HG02642 (cell line): ENCODE measurements at regions not wholly inside any gene's neighbourhood (a gene's known extent, or its start where the extent isn't known, plus 50 kb on each side); places are given as distances from the start of the nearest gene placed in this dataset.

Experiments
- ATAC-seq: cut with Tn5 transposase; IDR thresholded peaks from one replicate; pipeline ENCODE4 v1.9.1; 2021; ENCODE audit warnings: mild to moderate bottlenecking; ENCODE audit not compliant: unreplicated experiment, poor library complexity

DNA sequence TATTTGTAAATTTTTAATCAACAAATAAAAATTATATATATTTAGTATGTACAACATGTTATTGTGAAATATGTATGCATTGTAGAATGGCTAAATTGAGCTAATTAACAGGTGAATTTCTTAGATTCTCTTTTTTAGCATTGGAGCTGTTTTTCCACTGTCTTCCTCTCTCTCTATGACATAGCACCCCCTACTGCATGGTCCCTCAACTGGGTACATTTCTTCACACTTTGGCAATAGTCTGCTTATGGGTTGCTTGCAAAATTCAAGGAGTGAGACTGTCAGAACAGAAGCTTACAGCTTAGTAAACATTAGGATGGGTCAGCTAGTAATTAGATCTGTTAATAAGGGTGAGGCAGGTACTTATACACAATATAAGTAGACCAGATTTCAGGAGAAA, 658.5 kb upstream of the MGAT4C start:
- ATAC-seq, result no peak

DNA sequence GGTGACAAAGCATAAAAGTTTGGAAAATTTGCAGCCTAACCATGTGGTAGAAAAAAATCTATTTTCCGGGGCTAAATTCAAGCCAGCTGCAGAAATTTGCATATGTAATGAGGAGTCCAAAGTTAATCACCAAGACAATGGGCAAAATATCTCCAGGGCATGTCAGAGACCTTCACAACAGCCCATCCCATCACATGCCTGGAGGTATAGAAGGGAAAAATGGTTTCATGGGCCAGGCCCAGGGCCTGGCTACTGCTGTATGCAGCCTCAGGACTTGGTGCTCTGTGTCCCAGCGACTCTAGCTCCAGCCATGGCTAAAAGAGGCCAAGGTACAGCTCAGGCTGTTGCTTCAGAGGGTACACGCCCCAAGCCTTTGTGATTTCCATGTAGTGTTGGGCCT, 655.8 kb upstream of the MGAT4C start:
- no peak for ATAC-seq

DNA sequence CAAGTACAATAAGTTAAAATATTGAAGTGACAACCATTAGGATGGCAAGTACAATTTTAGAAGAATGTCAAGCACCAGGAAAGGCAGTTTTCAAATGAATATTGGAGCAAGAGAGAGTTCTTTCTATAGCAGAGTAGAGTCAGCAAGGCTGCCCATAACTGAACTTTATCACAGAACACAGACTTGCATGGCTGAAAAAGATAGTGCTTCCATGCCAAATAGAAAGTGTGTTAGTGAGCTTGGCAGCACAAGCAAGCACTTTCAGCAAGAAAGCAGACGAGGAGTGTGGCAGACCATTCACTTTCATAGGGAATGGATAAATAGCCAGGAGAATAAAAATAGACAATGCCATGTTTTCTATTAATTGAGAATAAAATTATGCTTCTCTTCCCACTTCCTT, 647.0 kb upstream of the MGAT4C start:
- no peak for ATAC-seq

DNA sequence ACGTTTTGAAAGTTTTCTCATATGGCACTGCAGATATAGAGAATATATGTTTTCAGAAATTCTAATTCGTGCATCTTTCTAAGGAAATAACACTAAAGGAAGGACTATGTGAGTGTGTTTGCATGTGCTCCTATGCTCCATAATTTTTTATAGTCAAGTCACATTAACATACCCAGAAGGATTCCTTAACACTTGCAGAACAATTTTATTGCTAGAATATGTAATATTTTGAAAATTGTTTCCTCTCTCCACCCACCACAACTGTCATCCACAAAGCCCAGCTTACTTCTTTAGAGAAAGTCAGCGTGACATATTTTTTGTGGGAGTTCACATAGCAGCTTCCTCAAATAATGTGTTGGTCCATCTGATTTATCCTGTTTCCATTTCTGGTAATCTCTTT, 604.6 kb upstream of the MGAT4C start:
- ATAC-seq, result no peak

DNA sequence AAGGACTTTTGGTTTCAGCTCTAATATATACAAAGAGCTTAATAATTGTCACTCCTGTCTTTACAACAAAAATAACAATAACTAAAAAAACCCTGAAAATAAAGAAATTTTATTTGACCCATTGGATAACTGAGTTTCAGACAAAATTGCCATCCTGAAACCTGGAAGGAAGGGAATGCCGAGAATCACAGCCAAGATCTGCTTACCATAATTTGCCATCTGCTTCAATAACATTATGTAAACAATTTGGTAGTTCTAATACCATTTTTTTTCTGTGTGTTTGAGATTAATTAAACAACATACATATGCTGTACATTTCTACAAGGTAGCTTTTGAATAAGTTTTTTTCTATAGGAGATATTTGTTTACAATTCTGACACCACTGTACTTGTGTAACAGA, 596.3 kb upstream of the MGAT4C start:
- no peak for ATAC-seq

DNA sequence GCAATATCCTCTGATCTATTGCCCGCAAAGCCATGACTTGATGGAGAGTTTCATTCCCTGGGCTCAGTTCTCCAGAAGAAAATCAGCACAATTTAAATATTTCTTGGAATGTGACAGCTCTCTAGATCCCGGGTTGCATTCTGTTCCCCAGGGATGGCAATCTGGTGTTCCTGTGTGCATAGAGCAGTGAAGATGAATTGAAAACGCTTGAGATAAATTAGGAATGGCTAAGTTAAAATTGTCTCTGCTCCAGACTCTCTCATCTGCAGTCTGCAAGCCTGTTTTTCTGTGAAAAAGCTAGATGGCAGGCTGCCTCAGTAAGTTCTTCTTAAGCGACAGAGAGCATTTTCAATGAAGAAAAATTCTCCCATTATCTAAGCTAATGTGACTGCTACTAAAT, 582.5 kb upstream of the MGAT4C start:
- no peak for ATAC-seq

DNA sequence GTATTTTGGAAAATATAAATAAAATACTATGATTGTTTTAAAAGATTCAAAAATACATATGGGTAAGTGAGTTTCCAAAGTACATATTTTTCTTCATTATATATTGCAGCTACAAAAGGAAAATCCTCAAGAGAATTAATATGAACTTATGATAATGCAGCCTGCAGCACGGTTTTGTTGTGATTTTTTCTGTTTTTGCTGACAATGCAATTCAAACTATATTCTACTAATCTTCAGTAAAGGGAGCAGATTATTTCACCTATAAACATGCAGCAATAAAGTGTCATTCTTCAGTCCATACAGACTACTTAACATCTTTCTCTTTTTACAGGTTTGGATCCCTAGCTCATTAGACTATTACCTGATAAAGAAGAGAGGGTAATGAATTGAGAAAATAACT, 582.1 kb upstream of the MGAT4C start:
- no peak for ATAC-seq

DNA sequence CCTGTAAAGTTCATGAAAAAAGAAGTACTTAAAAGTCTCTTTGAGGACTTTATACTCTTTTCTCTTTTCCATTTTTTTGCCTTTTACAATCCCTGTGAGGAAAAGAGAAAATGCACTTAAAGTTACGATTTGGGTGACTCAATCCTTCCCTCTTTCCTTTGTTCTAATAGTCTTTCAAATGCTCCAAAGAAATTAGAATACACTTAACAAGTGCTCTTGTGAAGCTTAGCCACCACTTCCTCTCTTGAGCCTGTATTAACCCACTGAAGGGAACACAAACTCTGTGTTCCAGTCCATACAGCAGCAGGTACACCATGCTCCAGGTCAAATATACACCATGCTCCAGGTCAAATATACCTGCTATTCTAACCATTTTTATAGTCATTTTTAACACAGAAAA, 581.1 kb upstream of the MGAT4C start:
- no peak for ATAC-seq

DNA sequence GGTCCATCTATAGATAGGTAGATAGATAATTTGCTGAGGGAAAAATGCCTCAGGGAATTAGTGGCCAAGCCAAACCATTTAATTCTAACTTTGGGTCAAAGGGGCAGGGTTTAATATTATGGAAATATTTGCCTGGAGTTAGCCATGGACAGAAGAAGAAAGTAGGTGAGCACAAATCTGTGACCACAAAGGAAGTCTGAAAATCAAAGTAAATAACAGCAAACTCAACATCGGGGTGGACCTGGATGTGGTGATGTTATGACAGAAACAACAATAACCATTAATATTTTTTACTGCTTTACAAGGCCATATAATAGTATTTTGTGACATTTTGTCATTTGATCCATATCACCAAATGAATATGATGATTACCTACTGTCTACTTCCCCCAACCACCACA, 578.0 kb upstream of the MGAT4C start:
- ATAC-seq, result no peak

DNA sequence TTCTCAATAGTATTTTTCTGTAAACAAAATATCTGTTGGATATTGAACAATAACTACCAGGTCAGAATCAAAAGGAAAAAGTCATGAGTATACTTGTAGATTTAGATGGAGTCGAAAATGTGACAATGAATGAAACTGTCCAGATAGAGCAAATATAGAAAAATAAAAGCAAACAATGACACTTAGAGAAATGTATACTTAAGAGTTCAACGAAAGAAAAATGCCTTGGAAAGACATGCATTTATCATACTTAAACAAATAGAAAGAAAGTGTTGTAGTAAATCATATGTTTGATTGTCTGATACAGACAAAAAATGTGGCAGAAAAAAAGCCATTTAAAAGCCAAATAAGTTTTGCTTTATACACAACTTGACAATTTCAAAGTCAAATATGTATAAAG, 571.2 kb upstream of the MGAT4C start:
- ATAC-seq, result no peak

DNA sequence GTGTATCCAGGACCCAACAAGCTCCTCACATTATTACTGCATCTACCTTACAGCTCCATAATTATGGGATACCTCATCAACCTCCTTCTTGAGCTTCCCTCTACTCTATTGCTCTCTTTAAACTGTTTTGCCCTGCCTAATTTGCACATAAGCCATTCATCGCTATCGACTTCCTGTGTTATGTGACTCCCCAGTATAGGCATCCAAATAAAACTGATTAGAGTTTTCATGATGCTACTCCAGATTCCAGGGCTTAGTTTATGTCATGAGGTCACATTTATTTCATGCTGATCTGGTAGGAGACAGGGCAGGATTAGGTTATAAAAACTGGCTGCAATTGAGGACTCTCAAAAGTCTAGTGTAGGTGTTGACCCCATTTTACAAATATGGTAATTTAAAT, 569.9 kb upstream of the MGAT4C start:
- no peak for ATAC-seq

DNA sequence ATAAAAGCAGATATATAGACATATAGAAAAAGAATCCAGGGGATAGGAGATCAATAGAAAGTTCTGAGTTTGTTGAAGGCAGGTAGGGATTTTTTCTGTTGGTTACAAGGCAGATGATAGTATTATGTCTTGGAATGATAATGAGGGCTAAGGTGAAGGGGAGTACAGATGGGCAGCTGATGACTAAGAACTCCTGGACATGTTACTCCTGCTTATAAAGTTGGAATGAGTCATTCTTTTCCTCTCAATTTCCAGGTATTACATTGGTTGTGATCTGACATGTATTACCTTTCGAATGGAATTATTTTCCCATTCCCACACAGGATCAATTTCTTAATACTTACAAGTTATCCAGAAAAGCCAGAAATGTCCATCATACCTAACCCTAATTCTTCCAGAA, 545.2 kb upstream of the MGAT4C start:
- ATAC-seq, result no peak

DNA sequence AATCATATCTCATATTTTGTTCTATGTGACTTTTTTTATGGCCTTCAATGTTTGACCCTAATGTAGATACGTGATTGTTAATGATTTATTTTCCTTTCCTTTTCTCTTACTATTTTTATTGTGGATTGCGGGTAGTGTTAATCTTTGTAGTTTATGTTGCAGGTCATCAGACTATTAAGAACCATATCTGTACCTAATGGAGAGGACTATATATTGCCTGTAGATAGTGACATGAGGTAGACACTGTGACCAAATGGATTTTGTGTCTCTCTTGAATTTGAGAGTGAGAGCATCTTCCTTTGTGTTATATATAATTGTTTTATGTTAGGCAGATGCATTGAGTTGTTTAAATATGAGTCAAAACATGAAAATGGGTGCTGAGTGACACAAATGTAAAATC, 543.4 kb upstream of the MGAT4C start:
- ATAC-seq, result no peak

DNA sequence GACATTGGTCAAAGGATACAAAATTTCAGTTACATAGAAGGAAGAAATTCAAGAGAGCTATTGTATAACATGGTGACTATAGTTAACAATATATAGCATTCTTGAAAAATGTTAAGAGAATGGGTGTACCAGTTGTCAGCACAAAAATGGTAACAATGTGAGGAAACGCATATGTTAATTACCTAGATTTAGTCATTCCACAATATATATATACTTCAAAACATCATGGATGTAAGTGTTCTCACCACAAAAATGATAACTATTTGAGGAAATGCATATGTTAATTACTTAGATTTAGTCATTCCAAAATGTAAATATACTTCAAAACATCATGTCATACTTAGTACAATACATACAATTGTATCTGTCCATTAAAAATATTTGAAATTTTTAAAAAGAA, 540.4 kb upstream of the MGAT4C start:
- no peak for ATAC-seq

DNA sequence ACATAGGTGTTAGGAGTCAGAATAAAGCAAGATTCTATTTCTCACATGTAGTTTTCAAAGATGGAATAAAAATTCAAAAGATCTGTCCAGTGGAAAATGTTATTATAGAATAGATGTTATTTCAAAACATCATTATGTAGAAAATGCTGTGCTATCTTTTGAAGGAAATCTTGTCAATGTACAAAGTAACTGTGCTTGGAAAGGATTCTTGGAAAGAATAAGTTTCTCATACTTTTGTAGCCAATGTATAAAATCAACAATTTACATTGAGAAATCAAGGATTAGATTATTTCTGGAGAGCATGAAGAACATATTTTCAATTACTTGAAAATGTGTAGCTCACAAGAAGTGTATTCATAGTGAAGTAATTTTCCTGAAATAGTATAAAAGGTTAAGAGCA, 532.5 kb upstream of the MGAT4C start:
- no peak for ATAC-seq

DNA sequence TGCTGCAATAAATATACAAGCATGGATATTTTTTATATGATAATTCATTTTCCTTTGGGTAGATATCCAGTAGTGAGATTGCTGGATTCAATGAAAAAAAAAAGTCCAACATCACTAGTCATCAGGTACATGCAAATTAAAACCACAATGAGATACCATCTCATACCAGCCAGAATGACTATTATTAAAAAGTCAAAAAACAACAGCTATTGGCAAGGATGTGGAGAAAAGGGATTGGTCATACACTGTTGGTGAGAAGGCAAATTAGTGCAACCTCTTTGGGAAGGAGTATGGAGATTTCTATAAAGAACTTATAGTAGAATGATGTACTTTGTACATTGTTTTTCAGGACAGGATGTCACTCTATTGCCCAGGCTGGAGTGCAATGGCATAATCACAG, 531.2 kb upstream of the MGAT4C start:
- no peak for ATAC-seq

DNA sequence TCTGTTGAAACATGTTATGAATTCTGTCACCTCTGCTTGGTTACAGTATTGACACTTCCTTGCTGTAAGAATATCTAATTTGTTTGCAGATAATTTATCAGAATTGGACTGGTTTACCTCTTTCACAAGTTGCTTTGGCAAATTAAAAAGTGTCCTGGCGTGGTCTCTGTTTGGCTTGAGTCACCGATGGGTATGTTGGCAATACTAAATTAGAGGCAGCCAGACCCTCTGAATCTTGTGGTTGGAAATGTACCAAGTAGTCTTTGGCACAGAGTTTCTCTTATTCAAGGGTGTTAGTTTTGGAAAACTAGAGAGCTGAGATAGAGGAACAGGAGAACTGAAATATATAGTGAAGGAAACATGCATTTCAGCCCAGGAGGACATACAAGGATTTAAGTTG, 521.1 kb upstream of the MGAT4C start:
- no peak for ATAC-seq

DNA sequence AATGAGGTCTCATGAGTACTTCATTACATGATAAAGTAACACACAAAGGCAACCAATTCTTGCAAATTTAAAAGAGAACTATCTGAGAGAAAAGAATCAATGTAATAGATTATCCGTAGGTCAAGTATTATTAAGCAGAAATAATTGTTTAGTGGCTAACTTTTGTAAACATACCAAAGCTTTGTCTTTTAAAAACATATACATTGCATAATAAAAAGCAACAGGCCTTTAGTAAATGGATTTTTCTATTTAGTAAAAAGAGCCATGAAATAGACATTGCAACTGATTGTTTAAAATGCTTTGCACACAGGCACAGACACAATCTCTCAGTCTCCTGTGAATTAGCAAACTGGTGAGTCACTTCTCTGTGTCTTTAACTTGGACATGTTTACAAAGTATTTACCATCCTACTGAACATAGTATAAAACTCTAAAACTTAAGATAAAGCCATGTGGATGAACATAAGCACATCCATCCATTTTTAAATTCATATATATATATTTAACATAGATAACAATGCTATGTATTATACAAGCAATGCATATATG, 518.7 kb upstream of the MGAT4C start:
- no peak for ATAC-seq

DNA sequence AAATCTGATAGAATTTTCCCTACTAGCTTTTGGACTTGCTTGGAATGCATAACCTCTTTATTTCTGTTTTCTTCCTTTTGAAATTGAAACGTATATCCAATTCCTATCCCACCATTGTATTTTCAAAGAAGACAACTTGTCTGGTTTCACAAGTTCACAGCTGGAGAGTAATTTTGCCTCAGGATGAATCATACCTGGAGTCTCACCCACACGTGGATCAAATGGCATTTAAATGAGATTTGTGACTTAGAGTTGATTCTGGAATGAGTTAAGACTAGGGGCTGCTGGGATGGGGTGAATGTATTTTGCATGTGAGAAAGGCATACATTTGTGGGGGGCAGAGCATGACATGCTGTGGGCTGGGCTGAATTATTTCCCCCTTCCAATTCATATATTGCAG, 516.5 kb upstream of the MGAT4C start:
- no peak for ATAC-seq

DNA sequence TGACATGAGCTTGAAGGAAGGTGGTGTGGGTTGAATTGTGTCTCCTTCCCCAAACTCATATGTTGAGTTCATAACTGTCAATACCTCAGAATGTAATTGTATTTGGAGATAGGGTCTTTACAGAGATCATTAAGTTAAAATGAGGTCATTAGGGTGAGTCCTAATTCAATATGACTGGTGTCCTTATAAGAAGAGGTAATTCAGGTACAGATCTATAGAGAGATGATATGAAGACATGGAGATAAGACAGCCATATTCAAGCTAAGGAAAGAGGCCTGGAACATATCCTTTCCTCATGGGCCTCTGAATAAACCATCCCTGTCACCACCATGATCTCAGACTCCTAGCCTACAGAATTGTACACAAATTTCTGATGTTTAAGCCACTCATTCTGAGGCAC, 514.7 kb upstream of the MGAT4C start:
- no peak for ATAC-seq

DNA sequence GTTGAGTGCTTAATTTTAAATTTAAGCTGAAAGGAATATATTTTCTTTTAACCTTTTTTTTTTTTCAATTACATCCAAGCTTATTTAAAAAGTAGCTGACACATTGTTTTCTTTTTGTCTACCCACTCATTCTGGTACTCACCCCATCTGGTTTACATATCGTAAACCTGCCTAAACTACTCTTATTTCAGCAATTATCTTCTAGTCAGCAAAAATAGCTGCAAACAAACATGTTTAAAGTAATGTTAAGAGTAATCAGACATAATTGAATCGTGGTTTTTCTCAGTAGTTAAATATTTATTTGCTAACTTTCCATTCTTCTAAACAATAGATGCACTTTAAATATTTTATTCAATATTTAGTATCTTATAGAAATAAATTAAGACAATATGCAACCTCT, 492.7 kb upstream of the MGAT4C start:
- no peak for ATAC-seq

DNA sequence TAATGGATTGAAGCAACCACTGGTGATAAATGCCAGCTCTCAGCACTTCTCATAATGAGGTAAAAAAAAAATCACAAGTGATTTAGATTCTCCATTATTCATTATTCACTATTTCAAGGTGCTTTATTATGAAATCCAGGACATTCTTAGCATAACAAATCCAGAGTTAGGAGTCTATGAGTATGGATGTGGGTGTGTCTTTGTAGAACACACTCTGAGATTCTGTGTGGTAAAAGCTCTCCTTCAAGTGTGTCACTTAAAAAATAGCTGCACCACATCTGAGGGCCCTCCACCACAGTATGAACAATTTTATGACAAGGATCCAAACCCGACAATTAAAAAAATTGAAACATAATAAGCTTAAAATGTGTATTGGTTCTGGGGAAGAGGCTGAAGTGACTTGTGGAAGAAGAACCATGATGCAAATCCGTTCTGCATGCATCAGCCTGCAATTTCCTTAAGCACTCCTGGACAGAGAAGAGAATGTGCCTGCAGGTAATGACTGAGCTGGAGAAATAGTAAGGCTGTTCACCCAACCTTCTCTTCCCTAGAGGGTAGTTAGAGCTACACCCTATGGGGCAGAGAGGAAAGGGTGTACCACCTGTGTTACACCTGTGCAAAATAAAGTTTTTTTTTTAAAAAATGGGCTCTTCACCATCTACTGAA, 488.5 kb upstream of the MGAT4C start:
- no peak for ATAC-seq
